ENCODE measurements at regions not wholly inside any gene's neighbourhood (a gene's known extent, or its start where the extent isn't known, plus 50 kb on each side); places are given as distances from the start of the nearest gene placed in this dataset.

DNA sequence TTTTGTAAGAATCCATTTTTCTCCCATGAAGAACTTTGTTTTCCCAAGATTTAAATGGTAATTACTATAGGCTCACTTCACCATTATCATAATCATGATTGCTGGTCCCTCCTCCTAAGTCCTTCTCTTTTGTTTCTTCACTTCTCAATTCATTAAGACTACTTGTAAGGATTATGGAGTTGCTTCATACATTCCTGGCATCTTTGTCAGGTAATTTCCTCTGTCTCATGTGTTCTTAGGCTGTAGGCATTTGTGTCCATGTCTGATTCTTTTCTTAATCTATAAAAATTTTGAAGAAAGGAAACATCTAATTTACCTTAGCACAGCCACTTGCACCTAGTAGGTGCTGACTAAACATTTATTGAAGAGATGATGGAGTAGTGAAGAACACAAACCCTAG lies 79.9 kb upstream of the SATB1 start:
- TF ChIP-seq, protein P1, sequence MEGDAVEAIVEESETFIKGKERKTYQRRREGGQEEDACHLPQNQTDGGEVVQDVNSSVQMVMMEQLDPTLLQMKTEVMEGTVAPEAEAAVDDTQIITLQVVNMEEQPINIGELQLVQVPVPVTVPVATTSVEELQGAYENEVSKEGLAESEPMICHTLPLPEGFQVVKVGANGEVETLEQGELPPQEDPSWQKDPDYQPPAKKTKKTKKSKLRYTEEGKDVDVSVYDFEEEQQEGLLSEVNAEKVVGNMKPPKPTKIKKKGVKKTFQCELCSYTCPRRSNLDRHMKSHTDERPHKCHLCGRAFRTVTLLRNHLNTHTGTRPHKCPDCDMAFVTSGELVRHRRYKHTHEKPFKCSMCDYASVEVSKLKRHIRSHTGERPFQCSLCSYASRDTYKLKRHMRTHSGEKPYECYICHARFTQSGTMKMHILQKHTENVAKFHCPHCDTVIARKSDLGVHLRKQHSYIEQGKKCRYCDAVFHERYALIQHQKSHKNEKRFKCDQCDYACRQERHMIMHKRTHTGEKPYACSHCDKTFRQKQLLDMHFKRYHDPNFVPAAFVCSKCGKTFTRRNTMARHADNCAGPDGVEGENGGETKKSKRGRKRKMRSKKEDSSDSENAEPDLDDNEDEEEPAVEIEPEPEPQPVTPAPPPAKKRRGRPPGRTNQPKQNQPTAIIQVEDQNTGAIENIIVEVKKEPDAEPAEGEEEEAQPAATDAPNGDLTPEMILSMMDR (IDR thresholded peaks at IDR 0.05; ENCODE audit: low read depth, low read length), result no peak
- no peak for TF ChIP-seq POLR2A (IDR thresholded peaks at IDR 0.05; ENCODE audit: extremely low read depth, insufficient read length)
- TF ChIP-seq, protein P2, sequence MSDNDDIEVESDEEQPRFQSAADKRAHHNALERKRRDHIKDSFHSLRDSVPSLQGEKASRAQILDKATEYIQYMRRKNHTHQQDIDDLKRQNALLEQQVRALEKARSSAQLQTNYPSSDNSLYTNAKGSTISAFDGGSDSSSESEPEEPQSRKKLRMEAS (IDR thresholded peaks at IDR 0.05; ENCODE audit: low read depth, low read length), result no peak
- TF ChIP-seq MYC (IDR thresholded peaks at IDR 0.05; ENCODE audit: low read depth, low read length), result no peak

Measured in NB4 (cell line).